Left colon (tissue), 2 donors: ENCODE measurements at regions not wholly inside any gene's neighbourhood (a gene's known extent, or its start where the extent isn't known, plus 50 kb on each side); places are given as distances from the start of the nearest gene placed in this dataset.

ENCODE experiments used
- ATAC-seq: fragments of 200-7000 bp; cut with Tn5 transposase; one replicate; pipeline ENCODE4 v1.9.1; 2020; ENCODE audit warnings: mild to moderate bottlenecking, moderate library complexity
- DNase-seq, 2 donors: peaks; one replicate each; pipeline ENCODE4 v3.0.0-alpha.2; 2020
- intact Hi-C, 2 donors: fragments of 100-400 bp; cut with DNase I in 1 of 2; cut with micrococcal nuclease in 1 of 2; formaldehyde crosslinking; loops; one replicate each; pipeline versions ENCODE4 v1.11.2 to v1.14.0; 2022; cut with DNase I, micrococcal nuclease
- donor health status: DM: no; HTN: no; CAD: no.
- donor health status: DM: yes; HTN: yes; CAD: no.

DNA sequence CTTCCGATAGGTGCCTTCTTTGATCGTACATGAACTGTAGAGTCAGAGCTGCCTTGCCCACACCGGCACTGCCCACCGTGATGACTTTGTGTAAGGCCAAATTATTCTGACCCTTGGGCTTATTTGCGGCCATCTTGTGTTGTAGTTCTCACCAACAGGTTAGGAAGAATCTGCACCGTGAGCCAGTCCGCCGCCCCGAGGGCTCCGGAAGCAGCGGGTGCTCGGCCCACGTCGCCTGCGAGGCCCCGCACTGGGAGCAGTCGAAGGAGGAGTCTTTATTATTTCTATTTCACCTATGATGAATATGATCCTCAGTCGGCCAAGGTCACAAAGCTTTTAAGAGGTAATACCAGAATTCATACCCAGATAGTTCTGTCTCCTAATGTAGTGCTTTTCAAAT lies 70.6 kb upstream of the SYT1 start:
- intact Hi-C loops = no loop called here
- ATAC-seq (no peak), DNase-seq (no peak)

DNA sequence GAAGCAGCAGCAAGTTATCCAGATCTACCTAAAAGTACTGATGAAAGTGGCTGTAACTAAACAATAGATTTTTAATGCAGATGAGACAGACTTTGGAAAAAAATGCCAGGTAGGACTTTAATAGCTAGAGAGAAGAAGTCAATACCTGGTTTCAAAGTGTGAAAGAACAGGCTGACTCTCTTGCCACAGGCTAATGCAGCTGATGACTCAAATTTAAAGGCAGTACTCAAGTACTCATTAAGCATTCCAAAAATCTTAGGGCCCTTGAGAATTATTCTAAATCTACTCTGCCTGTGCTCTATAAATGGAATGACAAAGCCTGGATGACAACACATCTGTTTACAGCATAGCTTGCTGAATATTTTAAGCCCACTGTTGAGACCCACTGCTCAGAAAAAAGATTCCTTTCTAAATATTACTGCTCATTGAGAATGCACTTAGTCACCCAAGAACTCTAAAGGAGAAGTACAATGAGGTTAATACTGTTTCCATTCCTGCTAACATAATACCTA lies 68.6 kb upstream of the SYT1 start:
- DNase-seq = no peak
- intact Hi-C loops = no loop called here

DNA sequence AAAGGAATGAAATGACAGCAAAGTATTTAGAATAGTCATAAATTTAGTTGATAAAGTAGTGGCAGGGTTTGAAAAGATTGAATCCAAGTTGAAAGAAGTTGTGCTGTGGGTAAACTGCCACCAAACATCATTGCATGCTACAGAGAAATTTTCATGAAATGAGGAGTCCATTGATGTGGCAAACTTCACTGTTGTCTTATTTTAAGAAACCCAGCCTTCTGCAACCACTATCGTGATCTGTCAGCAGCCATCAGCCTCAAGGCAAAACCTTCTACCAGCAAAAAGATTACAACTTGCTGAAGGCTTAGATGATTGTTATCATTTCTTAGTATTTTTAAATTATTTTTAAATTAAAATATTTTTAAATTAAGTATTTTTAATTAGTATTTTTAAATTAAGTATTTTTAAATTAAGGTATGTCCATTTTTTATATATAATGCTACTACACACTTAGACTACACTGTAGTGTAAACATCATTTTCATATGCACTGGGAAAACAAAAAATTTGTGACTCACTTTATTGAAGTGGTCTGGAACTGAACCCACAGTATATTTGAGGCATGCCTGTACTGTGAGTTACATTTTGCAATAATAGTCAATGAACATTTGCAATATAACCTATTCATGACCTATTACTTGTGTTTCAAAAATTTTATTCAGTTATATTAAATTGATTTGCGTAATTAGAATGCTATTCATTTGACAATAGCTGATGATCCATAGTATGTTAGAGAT lies 67.2 kb upstream of the SYT1 start:
- no peak for DNase-seq
- intact Hi-C loops = no loop called here

More for the DNA sequence above, 68.6 kb upstream of the SYT1 start:
- no peak for ATAC-seq

DNA sequence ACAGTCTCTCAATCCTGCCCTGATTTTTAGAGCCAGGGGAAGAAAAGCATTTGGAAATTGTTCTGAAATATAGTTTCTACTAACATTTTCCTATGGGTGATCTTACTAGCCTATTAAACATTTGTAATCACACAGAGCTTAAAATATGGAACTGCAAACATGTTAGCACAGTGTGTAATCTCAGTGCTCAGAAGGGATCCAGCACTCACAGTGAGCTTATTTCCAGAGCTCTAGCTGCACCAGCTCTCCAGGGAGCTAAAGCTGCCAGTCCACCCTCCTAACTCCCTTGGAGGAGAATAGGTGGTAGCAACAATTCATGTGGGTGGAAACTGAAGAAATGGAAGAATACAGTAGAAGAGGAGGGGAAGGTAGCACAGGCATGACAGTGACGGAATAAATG lies 64.9 kb upstream of the SYT1 start:
- ATAC-seq = no peak
- intact Hi-C loops = no loop called here
- no peak for DNase-seq

More for the DNA sequence above, 67.2 kb upstream of the SYT1 start:
- no peak for ATAC-seq

DNA sequence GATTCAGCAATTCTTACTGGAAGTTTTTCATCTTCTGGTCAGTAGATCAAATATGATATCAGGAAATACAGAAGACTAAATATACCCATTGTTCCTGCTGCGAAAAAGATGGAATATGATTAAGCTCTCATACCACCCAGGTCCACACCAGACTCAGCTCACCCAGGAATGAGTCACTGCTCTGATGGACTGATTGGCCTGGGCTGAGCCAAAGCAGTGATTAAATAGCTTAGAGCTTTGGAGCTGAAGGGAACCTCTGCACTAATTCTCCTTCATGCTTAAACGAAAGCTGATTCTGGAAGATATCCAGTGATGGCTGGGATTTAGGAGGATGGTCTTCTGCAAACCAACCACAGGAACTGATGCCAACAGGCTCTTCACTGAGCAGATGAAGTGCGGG lies 62.0 kb upstream of the SYT1 start:
- no peak for ATAC-seq
- intact Hi-C loops = no loop called here
- no peak for DNase-seq

DNA sequence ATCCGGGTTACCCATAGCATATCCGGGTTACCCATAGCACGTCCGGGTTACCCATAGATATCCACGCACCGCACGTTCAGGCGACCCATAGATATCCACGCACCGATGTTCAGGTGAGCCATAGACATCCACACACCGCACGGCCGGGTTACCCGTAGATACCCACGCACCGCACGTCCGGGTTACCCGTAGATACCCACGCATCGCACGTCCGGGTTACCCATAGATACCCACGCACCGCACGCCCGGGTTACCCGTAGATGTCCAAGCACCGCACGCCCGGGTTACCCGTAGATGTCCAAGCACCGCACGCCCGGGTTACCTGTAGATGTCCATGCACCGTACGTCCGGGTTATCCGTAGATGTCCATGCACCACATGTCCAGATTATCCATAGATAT lies 60.3 kb upstream of the SYT1 start:
- intact Hi-C loops = no loop called here
- no peak for ATAC-seq
- DNase-seq = no peak
